ENCODE measurements at regions not wholly inside any gene's neighbourhood (a gene's known extent, or its start where the extent isn't known, plus 50 kb on each side); places are given as distances from the start of the nearest gene placed in this dataset.

DNA sequence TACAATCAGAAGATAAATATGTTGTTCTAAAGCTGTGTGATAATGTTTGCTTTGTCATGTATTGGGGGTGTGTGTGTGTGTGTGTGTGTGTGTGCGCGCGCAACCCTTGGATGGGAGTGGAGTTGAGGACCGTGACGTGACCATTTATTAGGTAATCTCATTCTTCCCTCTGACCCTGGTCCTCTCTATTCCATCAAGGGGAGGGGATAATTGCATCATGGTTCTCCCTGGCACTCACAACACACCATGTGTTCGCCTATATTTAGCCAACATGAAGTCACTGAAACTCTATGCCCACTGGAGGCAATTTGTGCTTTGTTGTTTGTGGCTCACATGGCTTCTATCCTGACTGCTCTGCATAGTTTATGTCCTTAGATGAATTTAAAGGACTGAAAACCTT is 79.8 kb upstream of the LRPPRC start:
- no peak overlapping the region for H3K4me3 ChIP-seq
- peaks cover 0 to 2% (median 0%) of the 10 kb centered on the region in 4 donors for H3K27me3 ChIP-seq
- 76 to 80% methylated on average over 6 of the region's 6 CpGs for WGBS, 2 donors
- intact Hi-C loops (cut with DNase I) = no loop called here
- no peaks in the 10 kb centered on the region for H3K4me1 ChIP-seq
- TF ChIP-seq, protein P1, sequence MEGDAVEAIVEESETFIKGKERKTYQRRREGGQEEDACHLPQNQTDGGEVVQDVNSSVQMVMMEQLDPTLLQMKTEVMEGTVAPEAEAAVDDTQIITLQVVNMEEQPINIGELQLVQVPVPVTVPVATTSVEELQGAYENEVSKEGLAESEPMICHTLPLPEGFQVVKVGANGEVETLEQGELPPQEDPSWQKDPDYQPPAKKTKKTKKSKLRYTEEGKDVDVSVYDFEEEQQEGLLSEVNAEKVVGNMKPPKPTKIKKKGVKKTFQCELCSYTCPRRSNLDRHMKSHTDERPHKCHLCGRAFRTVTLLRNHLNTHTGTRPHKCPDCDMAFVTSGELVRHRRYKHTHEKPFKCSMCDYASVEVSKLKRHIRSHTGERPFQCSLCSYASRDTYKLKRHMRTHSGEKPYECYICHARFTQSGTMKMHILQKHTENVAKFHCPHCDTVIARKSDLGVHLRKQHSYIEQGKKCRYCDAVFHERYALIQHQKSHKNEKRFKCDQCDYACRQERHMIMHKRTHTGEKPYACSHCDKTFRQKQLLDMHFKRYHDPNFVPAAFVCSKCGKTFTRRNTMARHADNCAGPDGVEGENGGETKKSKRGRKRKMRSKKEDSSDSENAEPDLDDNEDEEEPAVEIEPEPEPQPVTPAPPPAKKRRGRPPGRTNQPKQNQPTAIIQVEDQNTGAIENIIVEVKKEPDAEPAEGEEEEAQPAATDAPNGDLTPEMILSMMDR (IDR thresholded peaks at IDR 0.05) = no peak
- no peak for TF ChIP-seq POLR2A (IDR thresholded peaks at IDR 0.05)
- H3K9me3 ChIP-seq = no peaks in the 10 kb centered on the region
- H3K36me3 ChIP-seq = no peaks in the 10 kb centered on the region
- no peak overlapping the region for H3K27ac ChIP-seq
- no peak for DNase-seq

DNA sequence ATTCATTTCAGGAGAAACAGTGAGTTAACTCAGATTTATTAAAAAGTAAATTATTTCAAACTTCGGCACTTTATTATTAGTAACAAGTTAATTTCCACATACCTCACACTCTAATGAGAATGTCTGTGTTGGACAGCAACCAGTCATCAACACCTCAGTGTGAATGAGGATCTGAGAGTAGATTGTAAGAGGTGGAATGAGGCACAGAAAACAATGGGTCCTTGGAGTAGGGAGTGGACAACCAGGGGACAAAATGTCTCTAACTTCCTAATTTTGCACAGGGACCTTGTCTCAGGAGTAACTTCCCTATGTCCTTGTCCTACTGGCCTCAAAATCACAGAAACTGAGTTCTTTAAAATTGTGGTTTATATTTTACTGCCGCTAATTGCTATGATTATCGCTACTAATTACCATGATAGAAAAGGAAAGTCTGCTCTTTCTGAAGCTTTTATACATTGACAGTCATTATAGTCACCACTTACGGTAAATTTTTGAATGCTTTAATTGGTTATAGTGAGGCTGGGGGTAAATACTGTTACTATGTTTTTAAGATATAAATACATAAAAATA is 82.2 kb upstream of the LRPPRC start:
- intact Hi-C loops (cut with DNase I) = no loop called here

DNA sequence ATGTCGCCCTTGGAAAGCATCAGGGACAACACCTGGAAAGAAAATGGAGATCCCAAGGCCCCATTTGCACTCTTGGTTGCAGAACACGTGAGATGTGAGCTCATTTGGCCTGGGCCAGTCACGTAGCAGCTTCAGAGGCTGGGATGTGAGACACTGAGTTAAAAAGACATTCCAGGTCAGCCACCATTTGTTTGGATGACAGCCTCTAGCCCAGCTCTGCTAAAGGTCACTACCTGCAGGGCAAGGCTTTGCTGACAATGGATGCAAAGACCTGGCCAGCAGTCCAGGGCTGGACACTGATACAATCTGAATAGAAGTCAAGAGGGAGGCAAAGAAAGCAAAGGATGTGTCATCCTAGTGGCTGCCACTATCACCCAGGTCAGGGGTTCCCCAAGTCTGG is 83.9 kb upstream of the LRPPRC start:
- Histone ChIP-seq H3K4me1 (no peaks in the 10 kb centered on the region), H3K27me3 (peaks cover 0 to 2% (median 0%) of the 10 kb centered on the region in 4 donors), H3K27ac (no peak overlapping the region), H3K36me3 (no peaks in the 10 kb centered on the region), H3K4me3 (no peak overlapping the region), H3K9me3 (no peaks in the 10 kb centered on the region)
- WGBS, 2 donors = 56 to 100% methylated on average over 1 to 3 of the region's 3 CpGs
- intact Hi-C loops (cut with DNase I) = no loop called here
- no peak for TF ChIP-seq POLR2A (IDR thresholded peaks at IDR 0.05)
- TF ChIP-seq, protein P1 (IDR thresholded peaks at IDR 0.05) = no peak
- DNase-seq = no peak

More for the DNA sequence above, 82.2 kb upstream of the LRPPRC start:
- 91% methylated on average over 4 of the region's 4 CpGs for WGBS, 2 donors
- peaks cover 0 to 2% (median 0%) of the 10 kb centered on the region in 4 donors for H3K27me3 ChIP-seq
- no peak overlapping the region for H3K4me3 ChIP-seq
- no peak for TF ChIP-seq POLR2A (IDR thresholded peaks at IDR 0.05)
- TF ChIP-seq, protein P1 (IDR thresholded peaks at IDR 0.05) = no peak
- no peaks in the 10 kb centered on the region for H3K9me3 ChIP-seq
- H3K36me3 ChIP-seq = no peaks in the 10 kb centered on the region
- no peak for DNase-seq
- no peaks in the 10 kb centered on the region for H3K4me1 ChIP-seq
- H3K27ac ChIP-seq = no peak overlapping the region

DNA sequence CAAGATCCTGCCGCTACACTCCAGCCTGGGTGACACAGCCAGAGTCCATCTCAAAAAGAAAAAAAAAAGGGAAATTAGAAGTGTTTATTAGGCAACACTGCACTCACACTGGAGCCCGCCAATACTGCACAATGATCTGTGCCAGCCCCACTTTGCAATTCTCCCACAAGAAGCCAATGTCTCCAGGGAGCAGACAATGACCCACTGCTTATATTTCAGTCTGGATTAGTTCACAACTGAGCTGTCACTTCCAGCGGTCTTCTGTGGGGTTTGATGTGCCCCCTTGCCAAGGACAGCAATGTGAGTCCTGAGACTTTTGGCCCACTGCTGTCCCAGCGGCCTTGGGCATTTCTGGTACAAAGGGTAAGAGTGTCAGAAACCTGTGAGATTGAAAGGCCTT is 85.6 kb upstream of the PPM1B start:
- intact Hi-C loops (cut with DNase I) = no loop called here
- Histone ChIP-seq H3K4me3 (no peak overlapping the region), H3K27me3 (no peaks in the 10 kb centered on the region), H3K27ac (no peak overlapping the region), H3K4me1 (peaks cover 6 to 14% (median 7%) of the 10 kb centered on the region in 3 donors), H3K9me3 (no peaks in the 10 kb centered on the region), H3K36me3 (no peaks in the 10 kb centered on the region)
- WGBS, 2 donors = 75 to 83% methylated on average over 4 of the region's 4 CpGs
- no peak for TF ChIP-seq POLR2A (IDR thresholded peaks at IDR 0.05)
- TF ChIP-seq, protein P1 (IDR thresholded peaks at IDR 0.05) = no peak
- DNase-seq = no peak

- DNase-seq = no peak
- H3K4me3 ChIP-seq = no peak overlapping the region
- WGBS, 2 donors = 90 to 94% methylated on average over 5 of the region's 5 CpGs
- TF ChIP-seq POLR2A (IDR thresholded peaks at IDR 0.05) = no peak
- TF ChIP-seq, protein P1 (IDR thresholded peaks at IDR 0.05) = no peak
- H3K36me3 ChIP-seq = no peaks in the 10 kb centered on the region
- no peaks in the 10 kb centered on the region for H3K9me3 ChIP-seq
- no peak overlapping the region for H3K27ac ChIP-seq
- peaks cover 6 to 14% (median 7%) of the 10 kb centered on the region in 3 donors for H3K4me1 ChIP-seq
- H3K27me3 ChIP-seq = no peaks in the 10 kb centered on the region
- intact Hi-C loops (cut with DNase I) = no loop called here
Measured at GRCh38 chr2:44084850-44085249, 83.8 kb upstream of the PPM1B start.
